ENCODE measurements at regions not wholly inside any gene's neighbourhood (a gene's known extent, or its start where the extent isn't known, plus 50 kb on each side); places are given as distances from the start of the nearest gene placed in this dataset.

DNA sequence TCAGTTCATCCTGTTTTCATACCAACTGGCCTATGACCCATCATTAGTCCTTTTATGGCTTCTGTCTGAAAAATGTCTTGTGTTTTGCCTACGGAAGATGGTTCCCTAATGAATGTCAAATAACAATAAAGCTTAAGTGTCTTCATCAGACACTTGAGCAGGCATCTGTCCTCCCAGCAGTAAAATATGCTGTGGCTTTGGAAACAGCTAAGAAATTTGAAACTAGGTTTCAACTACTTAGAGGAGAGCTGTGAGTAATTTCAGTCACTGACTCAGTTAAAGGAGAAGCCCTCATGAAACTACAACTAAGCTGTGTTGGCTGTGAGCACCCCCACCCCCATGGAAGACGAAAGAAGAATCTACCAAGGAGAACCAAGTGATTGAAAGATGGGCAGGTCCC lies 409.4 kb upstream of the PPP2R3A start:
- TF ChIP-seq, protein P1, sequence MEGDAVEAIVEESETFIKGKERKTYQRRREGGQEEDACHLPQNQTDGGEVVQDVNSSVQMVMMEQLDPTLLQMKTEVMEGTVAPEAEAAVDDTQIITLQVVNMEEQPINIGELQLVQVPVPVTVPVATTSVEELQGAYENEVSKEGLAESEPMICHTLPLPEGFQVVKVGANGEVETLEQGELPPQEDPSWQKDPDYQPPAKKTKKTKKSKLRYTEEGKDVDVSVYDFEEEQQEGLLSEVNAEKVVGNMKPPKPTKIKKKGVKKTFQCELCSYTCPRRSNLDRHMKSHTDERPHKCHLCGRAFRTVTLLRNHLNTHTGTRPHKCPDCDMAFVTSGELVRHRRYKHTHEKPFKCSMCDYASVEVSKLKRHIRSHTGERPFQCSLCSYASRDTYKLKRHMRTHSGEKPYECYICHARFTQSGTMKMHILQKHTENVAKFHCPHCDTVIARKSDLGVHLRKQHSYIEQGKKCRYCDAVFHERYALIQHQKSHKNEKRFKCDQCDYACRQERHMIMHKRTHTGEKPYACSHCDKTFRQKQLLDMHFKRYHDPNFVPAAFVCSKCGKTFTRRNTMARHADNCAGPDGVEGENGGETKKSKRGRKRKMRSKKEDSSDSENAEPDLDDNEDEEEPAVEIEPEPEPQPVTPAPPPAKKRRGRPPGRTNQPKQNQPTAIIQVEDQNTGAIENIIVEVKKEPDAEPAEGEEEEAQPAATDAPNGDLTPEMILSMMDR (IDR thresholded peaks at IDR 0.05 in 8 of 11, conservative IDR thresholded peaks at IDR 0.05 in 3 of 11), result no peak
- TF ChIP-seq POLR2A (IDR thresholded peaks at IDR 0.05), result no peak
- TF ChIP-seq POLR2AphosphoS5 (IDR thresholded peaks at IDR 0.05), result no peak

All from spleen (tissue), 7 donors.